SKM-1 (cell line): ENCODE measurements at regions not wholly inside any gene's neighbourhood (a gene's known extent, or its start where the extent isn't known, plus 50 kb on each side); places are given as distances from the start of the nearest gene placed in this dataset.

Experiments
- DNase-seq: peaks from one replicate; lab custom pipeline; 2025; ENCODE audit not compliant: unreplicated experiment; lab: John Stamatoyannopoulos, UW

DNA sequence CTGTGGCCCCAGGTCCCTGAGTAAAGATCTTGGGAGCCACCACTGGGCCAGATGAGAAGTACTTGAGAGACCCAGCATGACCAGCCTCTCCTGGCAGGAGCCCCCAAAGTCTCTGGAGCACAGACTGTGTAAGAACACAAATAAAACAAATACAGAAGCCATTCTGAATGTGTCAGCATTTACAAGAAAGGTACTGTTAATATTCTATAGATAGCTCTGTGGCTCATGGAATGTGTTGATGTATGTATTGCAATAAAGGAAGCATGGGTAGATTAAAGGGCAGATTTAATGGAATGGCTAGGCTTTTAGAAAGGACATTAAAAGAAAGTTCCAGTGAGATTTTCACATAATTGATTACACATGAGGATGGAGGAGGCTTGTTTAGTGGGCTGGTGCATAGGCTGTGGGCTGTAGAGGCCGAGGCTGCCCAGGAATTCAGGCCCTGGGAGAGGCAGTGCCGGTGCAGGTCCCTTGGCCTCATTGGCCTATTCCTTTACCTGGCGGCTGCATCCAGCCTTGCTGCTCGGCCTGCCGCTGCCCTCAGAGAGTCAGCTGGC is 127.7 kb upstream of the DLX2 start:
- DNase-seq: no peak

DNA sequence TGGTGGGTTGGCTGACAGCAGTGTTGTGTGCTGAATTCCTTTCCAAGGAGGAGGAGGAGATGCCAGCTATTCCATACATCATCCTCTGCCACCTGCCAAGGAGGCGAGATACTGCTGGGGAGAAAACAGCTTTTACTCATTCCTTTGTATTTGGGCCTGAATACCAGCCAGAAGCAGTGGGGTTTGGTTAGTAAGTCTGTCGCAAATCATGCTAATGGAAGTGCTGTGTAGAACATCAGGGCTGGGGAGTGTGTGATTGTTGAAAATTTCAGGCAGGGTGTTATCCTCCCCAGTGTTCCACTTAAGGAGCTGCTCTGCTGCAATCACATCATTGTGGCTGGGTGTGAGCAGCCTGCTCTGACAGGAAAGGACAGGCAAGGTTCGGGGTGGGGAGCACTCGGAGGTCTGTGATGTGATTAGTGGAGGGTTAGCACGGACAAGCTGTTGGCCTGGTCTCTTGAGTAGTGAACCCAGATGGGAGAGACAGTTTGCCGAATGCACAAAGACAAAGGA is 128.2 kb upstream of the DLX2 start:
- no peak for DNase-seq

DNA sequence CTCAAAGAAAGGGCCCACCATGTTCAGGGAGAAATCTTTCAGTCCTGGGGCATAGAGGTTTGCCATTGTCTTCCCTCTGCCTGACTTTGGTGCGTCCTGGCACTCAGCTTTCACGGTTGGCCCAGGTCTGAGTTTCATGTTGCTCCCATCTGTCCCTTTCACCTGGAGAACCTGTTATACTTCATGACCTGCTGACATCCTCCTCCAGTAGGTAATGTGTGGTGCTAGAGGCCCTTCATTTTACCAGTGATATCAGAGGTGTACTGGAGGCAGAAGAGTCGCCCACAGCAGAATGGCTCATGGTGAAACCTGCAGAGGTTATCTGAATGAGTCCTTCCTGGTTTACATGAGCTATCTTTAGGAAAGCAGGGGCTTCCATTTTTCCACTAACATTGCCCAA is 128.8 kb upstream of the DLX2 start:
- no peak for DNase-seq

DNA sequence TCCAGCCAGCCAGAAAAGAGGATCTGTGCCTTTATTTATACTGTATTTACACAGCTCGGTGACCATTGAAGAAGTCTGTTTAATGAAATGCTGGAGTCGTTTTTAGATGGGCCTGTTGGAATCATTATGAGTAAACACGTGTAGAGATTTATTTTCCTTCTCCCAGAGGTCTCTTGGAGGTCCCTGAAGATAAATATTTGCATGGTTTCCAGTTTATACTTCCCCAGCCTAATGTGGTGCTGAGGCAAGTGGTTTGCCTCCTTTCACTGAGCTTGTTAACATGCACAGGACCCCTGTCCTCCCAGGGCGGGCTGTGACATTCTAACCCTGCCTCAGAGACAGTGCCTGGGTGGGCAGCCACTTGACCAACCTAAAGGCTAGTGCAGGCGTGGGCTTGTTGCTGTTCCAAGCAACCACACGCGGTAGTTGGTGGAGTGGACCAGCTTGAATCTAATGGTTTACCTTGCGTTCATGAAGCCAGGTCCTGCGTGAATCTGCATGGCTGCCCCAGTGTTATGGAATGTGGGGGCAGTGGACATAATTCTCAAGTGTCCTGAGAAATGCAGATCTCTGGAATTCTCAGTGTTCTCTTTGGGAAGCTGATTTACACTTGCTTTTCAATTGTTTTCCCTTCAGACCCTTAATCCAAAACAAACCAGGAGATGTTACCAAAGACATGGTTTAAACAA is 130.2 kb upstream of the DLX2 start:
- no peak for DNase-seq

DNA sequence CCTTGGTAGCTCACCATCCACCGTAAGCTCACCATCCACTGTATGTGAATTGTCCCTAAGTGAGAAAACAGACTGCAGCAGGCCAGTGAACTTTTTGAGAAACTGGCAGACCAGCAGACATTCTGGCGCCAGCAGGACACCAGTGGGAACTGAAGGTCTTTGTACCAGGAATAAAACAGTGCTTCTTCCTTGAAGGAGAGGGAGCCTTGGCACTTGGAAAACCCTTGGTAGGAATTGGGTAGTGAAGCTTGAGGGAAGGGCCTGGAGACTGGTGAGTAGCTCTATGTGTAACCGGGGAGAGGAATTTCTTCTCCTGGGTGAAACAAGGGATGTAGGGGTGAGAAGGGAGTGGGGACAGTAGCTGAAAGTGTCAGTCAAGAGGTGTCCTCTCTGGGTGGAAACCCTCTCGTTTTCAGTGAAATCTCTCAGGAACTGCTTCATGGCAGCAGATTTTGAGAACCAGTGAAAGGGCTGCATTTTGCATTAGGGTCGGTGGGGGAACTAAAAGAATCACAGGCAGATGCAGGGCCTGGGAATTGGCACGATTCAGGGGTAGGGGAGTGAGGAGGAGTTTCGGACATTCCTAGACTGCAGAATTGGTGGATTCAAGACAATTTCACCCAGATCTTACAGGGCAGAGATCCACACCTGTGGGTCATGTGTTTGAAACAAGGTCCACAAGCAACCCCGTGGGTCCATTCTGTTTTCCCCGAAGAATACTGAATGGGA is 131.5 kb upstream of the DLX2 start:
- no peak for DNase-seq

DNA sequence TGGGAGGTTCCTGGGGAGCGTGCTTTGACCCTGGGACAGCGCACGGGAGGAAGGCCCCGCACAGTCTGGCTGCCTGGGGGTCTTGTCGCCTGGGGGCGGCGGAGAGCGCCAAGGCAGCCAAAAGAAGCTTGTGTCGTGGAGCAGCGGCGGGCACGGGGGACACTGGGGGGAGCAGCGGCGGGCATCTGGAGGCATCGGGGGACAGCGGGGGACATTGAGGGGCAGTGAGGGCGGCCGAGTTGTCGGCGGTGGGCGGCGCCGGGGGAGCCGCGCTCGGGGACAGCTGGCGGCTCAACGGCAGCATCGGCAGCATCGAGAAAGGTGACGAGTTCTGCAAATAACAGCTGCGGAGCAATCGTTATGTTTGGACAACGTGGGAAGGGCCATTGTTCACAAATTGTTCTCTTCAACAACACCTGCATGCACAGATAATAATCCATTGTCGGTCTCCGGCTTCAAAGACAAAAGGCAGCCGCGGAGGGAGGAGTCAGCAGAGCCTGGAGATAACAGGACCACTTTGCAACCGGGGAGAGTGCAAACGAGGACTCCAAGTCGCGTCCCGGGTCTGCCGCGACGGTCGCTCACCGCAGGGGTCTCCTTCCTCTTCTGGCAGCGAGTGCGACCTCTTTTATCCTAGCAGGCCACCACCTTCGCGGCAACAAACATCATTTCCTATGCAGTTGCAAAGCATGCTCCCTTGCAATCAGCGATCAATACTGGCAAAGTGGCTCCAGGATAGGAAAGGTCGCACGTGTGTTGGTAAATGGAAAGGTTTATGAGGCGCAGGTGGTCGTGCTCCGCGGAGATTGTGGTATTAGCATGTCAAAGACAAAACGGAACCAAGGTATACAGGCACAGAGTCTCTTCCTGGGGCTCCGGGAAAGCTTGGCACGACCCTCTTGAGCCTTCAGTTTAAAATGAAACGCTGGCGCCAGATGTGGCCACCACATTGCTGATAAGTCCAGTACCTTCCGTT is 132.3 kb upstream of the DLX2 start:
- no peak for DNase-seq

DNA sequence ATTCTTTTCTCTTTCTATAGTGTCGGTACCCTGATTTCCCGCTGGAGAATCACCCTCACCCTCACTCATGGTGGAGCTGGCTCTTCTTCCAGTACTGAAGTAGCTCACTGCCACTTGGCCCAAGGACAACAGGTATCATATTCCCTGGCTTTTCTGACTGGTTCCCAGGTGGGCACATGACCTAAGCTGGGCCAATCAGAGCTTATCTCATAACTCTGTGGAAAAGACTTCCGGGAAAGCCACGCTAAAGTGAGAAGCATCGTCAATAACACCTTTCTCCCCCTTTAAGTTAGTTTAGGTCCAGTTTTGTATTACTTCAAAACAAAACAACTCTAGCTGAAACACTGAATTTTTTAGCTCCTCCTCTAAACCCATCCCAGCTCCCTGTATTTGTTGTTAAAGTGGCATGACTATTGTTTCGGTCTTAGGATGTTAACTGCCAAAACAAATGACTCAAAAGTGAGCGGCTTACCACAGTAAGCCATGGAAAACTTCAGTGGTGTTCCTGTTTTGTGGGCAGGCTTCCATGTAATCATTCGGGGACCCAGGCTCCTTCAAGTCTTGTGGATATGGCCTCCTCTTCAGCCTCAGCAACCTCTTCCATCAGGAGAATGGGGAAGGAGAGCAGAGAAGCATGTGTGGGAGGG is 137.4 kb upstream of the DLX2 start:
- DNase-seq: no peak

DNA sequence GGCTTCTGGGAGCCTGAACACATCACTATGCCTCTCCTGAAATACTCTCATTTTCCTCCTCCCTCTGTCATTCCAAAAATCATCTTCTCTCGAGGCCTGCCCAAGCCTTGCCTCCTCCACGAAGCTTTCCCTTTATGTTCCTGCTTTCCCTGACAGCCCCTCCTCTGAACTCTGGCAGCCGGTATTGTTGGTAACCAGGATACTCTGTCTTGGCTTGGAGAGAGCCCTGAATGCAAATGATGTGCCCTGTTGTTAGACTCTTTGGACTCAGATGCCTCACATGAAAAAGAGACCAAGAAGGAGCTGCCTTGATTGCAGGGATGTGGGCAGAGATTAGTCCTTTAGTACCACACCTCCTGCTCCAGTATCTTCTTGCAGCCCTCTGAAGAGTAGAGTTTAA is 138.5 kb upstream of the DLX2 start:
- DNase-seq: no peak

DNA sequence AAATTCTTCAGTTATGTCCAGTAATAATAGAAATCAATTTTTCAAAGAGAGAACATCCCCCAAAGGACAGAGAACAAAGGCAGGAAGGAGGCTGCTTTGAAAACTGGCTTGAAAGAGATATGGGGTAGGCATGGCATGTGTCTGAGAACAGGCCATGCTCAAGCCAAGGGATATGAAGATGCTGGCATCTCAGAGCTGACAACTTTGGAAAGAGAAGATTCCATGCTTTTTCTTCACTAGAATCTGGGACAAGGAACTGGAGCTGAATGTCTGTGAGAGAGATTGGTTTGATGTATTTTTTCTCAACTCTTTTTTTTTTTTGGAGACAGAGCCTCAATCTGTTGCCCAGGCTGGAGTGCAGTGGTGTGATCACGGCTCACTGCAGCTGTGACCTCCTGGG is 139.8 kb upstream of the DLX2 start:
- no peak for DNase-seq

DNA sequence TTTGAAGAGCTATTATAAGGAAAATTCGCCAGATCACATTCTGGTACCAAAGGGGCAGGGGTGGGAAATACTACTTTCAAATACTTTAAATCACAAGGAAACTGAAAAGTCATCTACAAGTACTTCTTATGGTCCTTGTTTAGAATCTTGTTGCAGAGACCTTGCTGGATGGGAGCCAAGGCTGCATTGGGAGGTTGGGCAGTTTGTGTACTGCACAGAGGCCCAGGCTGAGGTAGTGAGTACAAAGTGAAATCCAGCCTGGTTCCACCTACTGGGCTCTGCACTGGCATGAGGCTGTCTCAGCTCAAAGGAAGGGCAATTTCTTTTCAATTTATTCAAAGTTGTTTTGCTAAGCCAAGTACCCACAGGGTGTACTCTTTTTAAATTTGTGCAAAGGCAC is 140.3 kb upstream of the DLX2 start:
- DNase-seq: no peak

DNA sequence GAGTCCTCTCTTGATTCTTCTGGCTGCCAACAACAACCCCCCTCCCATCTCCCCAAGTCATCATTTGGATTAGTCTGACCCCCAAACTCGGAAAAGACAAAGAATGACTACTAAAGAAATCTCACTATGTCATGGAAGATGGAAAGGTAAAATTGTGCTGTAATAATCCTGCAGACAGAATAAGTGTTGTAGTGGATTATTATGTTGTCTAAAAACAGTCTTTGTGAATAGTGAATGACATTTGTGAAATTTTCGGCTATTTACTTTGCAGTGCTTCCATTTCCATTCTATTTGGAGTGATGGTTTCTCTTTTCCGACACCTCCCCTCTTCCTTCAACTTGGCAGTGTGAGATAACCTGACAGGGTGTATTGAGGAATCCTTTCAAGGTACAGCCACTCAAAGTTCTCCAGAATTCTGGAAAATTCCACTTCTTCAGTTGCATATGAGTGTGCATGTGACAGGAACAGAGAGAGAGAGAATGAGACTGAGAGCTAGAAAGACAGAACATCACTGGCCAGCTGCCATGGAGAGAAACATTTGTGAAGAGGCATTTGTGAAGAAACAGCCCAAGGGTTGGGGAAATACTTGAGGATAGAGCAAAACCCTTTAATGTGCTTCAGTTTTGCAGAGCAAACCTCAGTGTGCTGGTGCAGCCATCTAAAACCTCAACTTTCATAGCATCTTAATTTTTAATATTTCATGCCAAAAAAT is 141.9 kb upstream of the DLX2 start:
- no peak for DNase-seq

DNA sequence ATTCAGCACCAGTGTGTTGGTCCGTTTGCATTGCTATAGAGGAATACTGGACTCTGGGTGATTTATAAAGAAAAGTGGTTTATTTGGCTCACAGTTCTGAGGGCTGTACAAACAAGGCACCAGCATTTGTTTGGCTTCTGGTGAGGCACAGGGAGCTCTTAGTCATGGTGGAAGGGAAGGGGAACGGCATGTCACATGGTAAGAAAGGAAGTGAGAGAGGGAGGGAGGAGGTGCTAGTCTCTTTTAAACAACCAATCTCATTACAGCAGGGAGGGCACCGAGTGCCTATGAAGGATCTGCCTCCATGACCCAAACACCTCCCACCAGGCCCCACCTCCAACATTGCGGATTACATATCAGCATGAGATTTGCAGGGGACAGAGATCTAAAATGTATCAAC is 143.9 kb upstream of the DLX2 start:
- no peak for DNase-seq

DNA sequence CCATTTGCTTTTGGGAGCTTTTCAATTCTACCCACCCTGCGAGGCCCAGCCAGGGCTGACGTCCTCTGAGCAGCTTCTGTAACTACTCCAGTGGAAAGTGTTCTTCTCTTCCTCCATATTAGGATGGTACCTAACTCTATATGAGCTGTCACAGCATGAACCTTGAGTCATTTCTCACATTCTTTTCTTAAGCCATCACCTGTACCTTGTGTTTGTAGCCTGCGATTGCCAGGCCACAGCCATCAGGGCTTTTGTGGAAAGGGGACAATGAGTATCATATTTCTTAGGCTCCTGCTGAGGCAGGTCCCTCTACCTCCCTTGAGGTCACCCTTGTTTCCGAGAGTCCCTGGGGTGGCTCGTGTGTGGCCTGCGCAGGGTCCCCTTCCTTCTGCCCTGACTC is 144.5 kb upstream of the DLX2 start:
- no peak for DNase-seq

DNA sequence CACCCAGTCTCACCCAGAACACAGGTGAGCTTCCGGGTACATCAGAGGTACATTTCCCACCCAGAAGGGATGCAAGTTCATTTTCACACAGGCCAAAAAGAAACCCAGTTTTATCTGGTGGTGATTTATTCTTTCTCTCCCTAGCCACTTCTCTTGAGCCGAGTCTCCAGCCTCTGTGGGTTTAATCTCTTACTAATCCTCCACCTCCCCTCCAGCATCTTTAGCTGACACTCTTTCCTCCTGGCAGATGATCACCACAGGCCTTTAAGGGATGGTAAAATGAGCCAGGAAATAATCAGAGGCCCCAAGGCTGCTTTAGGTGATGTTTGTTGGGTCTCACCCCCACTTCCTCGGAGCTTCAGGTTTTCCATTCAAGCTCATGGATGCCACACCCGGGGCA is 145.7 kb upstream of the DLX2 start:
- no peak for DNase-seq

DNA sequence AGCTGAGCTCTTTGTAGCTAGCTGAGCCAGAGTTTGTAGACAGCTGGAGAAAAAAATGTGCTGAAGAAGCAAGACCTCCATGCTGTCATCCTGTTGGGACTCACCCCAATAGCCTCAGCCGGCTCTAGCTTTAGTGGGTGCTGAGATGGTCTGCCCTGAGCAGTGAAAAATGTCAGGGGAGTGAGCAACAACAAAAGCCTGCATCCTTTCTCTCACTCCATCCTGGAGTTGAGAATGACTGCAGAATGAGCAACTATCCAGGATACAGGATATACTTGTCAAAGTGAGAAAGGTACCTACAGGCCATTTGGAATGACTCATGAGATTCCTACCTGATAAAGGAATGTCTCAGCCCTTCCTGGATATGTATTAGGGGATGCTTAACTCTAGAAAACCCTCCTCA is 146.1 kb upstream of the DLX2 start:
- no peak for DNase-seq

DNA sequence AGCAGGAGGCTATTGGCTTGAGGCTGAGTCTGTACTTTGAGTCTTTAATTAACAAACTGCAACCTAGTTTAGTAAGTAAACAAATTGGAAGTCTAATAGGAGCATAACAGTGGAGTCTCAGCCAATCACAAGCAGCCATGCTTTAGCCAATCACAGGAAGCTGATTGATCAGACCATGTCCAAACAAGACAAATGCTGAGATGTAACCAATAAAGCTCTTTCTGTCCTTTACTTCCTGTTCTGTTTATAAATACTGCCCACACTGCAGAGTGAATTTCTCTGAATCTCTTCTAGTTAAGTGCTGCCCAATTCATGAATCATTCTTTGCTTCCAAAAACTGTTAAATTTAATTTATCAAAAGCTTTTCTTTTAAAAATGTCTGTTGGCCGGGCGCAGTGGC is 146.6 kb upstream of the DLX2 start:
- no peak for DNase-seq

DNA sequence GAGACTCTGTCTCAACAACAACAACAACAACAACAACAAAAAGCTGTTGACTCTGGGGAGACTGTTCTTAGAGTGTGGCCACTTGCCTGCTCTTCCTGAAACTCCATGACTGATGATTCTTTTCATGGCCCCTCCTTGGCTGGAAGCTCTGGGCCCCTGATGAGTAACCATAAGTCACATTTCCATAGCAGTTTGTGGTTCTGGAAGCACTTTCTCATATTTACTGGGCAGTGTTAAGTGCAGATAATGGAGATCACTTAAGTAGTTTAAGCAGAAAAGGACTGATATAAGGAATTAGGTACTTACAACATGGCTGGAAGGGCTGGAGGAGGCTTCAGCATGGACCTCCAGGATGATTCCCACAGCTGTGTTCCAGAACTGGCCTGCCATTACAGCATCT is 147.3 kb upstream of the DLX2 start:
- DNase-seq: no peak

DNA sequence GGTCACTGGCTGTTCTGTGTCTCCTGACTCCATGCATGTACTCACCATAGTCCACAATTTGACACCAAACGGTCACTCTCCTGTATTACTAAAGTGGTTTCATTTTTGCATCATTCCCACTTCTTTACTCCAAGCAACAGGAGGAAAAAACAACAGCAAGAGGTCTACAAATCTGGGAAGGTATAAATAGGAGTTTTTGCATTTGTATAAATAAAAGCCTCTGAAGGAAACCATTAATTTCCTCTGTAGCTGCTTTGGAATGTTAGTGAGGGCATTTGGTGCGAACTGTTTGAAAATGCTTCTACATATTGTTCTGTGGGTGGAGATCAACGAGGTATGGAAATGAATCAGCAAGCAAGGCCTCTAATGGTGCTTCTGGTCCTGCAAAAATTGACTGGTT is 148.5 kb upstream of the DLX2 start:
- no peak for DNase-seq

DNA sequence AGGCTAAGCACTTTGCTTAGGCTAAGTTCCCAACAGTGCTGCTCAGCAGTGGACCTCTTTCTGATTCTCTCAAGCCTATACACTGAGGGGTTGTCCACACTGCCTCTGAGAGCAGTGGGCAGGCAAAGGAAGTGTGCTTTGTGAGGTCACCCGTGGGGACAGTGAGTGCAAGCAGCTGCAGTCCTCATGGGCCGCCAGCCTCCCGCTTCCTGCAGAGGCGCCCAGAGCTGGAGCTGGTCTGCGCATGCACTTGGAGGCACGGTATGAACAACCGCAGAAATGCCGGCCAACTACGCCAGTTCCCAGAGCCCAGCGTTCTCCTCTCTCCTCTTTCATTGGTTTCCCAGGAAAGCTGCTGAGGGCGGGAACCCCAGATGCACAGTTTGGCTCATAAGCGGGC is 149.5 kb upstream of the DLX2 start:
- DNase-seq: no peak
